ENCODE measurements at regions not wholly inside any gene's neighbourhood (a gene's known extent, or its start where the extent isn't known, plus 50 kb on each side); places are given as distances from the start of the nearest gene placed in this dataset.
"Not testable (repeated sequence)": the region's sequence is repeated elsewhere in the genome, so short reads cannot be mapped to it uniquely, and the experiment has no call there.

DNA sequence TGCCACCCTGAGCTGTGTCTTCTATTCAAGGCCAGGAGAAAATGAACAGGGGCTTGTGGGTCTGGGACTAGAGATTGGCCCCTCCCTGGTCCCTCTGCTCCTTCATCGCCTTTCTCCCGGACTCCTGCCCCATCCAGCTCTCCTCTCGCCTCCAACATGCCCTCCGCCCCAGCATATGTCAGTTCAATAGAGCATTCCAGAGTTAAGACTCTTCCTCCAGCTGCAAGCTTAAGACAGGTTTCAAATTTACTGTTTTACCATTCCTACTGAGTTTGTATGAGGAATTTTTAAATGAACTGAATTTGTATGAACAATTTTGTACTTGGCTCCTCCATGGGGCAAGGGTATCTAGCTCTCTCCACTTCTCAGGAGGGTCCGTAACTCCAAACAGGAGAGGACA lies 195.6 kb downstream of the TBC1D2B start:
- TF ChIP-seq, protein P1, sequence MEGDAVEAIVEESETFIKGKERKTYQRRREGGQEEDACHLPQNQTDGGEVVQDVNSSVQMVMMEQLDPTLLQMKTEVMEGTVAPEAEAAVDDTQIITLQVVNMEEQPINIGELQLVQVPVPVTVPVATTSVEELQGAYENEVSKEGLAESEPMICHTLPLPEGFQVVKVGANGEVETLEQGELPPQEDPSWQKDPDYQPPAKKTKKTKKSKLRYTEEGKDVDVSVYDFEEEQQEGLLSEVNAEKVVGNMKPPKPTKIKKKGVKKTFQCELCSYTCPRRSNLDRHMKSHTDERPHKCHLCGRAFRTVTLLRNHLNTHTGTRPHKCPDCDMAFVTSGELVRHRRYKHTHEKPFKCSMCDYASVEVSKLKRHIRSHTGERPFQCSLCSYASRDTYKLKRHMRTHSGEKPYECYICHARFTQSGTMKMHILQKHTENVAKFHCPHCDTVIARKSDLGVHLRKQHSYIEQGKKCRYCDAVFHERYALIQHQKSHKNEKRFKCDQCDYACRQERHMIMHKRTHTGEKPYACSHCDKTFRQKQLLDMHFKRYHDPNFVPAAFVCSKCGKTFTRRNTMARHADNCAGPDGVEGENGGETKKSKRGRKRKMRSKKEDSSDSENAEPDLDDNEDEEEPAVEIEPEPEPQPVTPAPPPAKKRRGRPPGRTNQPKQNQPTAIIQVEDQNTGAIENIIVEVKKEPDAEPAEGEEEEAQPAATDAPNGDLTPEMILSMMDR (conservative IDR thresholded peaks at IDR 0.05; ENCODE audit: low read depth): no peak
- ChIA-PET CTCF (interaction anchor here (0.6 to 1.2 kb wide), 3 partner anchors 12 to 372 kb away, joined by 3 to 7 read pairs (median 4); no protein-coding TSS in a partner anchor), POLR2A (ENCODE audit: low non-redundant PET) (no interaction called here)
- no peak for DNase-seq (ENCODE audit: low spot score)
- no peak overlapping the region for H3K27ac ChIP-seq

DNA sequence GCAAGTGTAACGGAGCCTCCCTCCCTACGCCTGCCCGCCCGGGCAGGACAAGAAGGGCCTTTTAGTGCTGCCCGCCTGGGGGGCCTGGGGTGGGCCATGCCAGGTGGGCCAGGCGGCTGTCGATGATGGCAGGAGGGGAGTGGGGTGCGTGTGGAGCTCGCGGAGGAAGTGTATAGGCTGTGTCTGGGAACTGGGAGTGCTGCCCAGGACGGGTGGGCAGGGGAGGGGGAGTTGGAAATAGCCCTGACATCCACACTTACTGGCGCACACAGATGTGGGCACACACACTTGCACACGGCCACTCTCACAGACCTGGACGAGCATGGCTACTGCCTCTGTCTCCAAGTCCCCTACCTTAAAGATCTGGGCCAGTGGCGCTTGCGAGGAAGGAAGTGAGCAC lies 196.0 kb downstream of the TBC1D2B start:
- CTCF ChIA-PET: interaction anchor here (0.6 to 1.2 kb wide), 3 partner anchors 11 to 372 kb away, joined by 3 to 7 read pairs (median 4); no protein-coding TSS in a partner anchor
- not testable (repeated sequence) for H3K27ac ChIP-seq

GRCh38 chr15:77879466-77879865 lies 198.0 kb downstream of the TBC1D2B start:
- POLR2A ChIA-PET (ENCODE audit: low non-redundant PET); DNase-seq (ENCODE audit: low spot score); H3K27ac ChIP-seq; CTCF ChIA-PET: not testable (repeated sequence)

More for the DNA sequence above, 196.0 kb downstream of the TBC1D2B start:
- POLR2A ChIA-PET (ENCODE audit: low non-redundant PET); DNase-seq (ENCODE audit: low spot score): not testable (repeated sequence)

DNA sequence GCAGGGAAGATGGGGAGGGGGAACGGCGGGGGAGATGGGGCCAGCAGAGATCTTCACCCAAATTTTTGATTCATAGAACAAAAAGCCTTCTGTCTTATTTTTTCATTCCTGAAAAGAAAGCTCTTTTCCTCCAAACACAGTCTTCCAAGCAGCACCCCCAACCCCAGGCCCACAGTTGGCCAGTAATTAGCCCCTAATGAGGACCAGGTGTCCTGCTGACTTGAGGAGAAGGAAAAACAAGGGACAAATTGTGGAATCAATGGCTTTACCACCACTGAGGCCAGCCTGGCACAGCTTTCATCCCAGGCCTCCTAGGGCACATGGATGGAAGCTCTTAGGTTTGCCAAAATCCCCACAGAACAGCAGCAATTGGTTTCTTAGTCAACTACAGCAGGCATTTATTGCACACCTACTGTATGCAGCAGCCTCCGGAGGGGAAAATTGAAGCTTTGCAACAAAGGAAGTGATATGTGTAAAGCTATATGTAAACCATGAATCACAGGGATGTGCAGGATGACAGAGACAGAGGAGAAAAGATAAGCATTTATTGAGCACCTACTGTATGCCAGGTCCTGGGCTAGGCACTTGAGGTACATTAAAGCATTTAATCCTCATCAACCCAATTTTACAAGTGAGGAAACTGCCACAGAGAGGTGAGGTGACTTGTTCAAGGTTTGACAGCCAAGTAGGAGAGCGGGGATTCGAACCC lies 199.5 kb downstream of the TBC1D2B start:
- POLR2A ChIA-PET (ENCODE audit: low non-redundant PET): no interaction called here
- CTCF ChIA-PET: no interaction called here
- TF ChIP-seq, protein P1 (conservative IDR thresholded peaks at IDR 0.05; ENCODE audit: low read depth): no peak
- no peak for DNase-seq (ENCODE audit: low spot score)
- no peak overlapping the region for H3K27ac ChIP-seq

- POLR2A ChIA-PET (ENCODE audit: low non-redundant PET); DNase-seq (ENCODE audit: low spot score): not testable (repeated sequence)
- CTCF ChIA-PET: interaction anchor here (1.0 kb wide), 1 partner anchor 28 kb away, joined by 4 read pairs; no protein-coding TSS in a partner anchor
- H3K27ac ChIP-seq: peak overlapping the region; percentile 66
Measured at GRCh38 chr15:77876107-77876820, 201.2 kb downstream of the TBC1D2B start.

DNA sequence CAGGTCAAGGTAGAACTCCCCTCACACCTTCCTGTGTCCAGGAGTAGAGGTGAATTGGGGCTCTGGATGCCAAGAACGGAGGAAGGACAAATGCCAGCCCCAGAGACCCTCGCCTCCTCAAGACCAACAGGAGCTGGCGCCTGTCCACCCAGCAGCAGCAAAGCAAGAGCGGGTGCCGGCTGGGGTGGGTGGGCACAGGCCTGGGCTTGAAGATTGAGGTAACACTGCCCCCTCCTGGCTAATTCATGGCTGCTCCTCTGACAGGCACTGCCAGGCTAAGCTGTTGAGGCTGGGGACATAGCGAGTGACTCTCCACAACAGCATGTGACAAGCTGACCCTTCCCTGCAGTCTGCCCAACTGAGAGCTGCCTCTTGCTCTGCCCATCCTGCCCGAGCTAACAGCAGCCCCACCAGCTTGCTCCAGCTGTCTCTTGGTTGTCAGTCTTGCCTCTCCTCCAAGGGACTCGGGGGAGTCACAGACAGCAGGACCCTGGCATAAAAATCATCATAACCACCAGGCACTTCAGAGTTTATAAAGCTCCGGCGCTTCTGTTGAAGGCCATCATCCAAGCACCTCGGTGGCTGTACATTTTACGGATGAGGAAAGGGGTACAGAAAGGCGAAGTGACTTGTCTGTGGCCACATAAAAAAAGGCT lies 202.3 kb downstream of the TBC1D2B start:
- TF ChIP-seq, protein P1 (conservative IDR thresholded peaks at IDR 0.05; ENCODE audit: low read depth): peak; percentile 42
- H3K27ac ChIP-seq: peak overlapping the region; percentile 66; the same call in 1 of the 2 replicates
- CTCF ChIA-PET: interaction anchor here (1.0 kb wide), 1 partner anchor 29 kb away, joined by 4 read pairs; no protein-coding TSS in a partner anchor
- DNase-seq (ENCODE audit: low spot score); POLR2A ChIA-PET (ENCODE audit: low non-redundant PET): not testable (repeated sequence)

DNA sequence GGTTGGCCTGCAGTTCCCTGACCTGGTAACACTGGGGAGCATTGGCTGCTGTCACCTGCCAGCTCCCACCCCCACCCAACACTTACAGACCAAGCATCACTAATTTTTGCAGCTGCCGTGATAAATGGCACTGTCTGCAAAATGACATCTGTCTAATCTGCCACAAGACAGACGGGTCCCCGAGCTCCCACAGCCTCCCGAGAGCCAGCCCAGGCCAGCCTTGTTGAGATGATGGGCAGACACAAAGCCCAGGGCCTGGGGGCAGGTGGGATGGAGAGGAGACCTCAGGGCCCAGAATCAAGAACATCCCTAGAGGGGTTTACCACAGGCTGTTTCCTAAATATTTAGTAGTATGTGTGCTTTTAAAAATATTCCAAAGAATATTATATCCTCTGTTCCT lies 203.4 kb downstream of the TBC1D2B start:
- TF ChIP-seq, protein P1 (conservative IDR thresholded peaks at IDR 0.05; ENCODE audit: low read depth): no peak
- CTCF ChIA-PET: no interaction called here
- POLR2A ChIA-PET (ENCODE audit: low non-redundant PET): no interaction called here
- H3K27ac ChIP-seq: no peak overlapping the region
- no peak for DNase-seq (ENCODE audit: low spot score)

- CTCF ChIA-PET: interaction anchor here (0.7 kb wide), 1 partner anchor 238 kb away, joined by 4 read pairs; no protein-coding TSS in a partner anchor
- H3K27ac ChIP-seq; POLR2A ChIA-PET (ENCODE audit: low non-redundant PET); DNase-seq (ENCODE audit: low spot score): not testable (repeated sequence)
Measured at GRCh38 chr15:77872521-77873425, 204.7 kb downstream of the TBC1D2B start.

All from RWPE1 (cell line).